HG03039 (cell line): ENCODE measurements at regions not wholly inside any gene's neighbourhood (a gene's known extent, or its start where the extent isn't known, plus 50 kb on each side); places are given as distances from the start of the nearest gene placed in this dataset.
"Not testable (repeated sequence)": the region's sequence is repeated elsewhere in the genome, so short reads cannot be mapped to it uniquely, and the experiment has no call there.

Experiments
- ATAC-seq: cut with Tn5 transposase; IDR thresholded peaks from one replicate; pipeline ENCODE4 v1.9.1; 2021; ENCODE audit warnings: mild to moderate bottlenecking, moderate library complexity; ENCODE audit not compliant: unreplicated experiment

- no peak for ATAC-seq
Observed at GRCh38 chr3:139095803-139096466, 51.2 kb upstream of the PRR23C start.

- no peak for ATAC-seq
Observed at GRCh38 chr3:139096670-139097069, 52.0 kb upstream of the PRR23C start.

GRCh38 chr3:139098391-139098790 lies 53.7 kb upstream of the PRR23C start:
- ATAC-seq, result no peak

- no peak for ATAC-seq
Observed at GRCh38 chr3:139099968-139100817, 55.5 kb upstream of the PRR23C start.

- no peak for ATAC-seq
Observed at GRCh38 chr3:139100821-139101220, 56.1 kb upstream of the PRR23C start.

GRCh38 chr3:139101396-139101795 lies 56.7 kb upstream of the PRR23C start:
- ATAC-seq, result no peak

- ATAC-seq, result no peak
Observed at GRCh38 chr3:139103484-139103883, 58.8 kb upstream of the PRR23C start.

- ATAC-seq, result no peak
Observed at GRCh38 chr3:139104062-139104461, 59.4 kb upstream of the PRR23C start.

GRCh38 chr3:139105154-139105702 lies 60.5 kb upstream of the PRR23C start:
- no peak for ATAC-seq

GRCh38 chr3:139106013-139106932 lies 61.6 kb upstream of the PRR23C start:
- ATAC-seq, result no peak

- no peak for ATAC-seq
Observed at GRCh38 chr3:139107424-139108252, 62.9 kb upstream of the PRR23C start.

GRCh38 chr3:139108253-139108969 lies 63.7 kb upstream of the PRR23C start:
- ATAC-seq, result no peak

- no peak for ATAC-seq
Observed at GRCh38 chr3:139109271-139109670, 64.6 kb upstream of the PRR23C start.

- ATAC-seq, result no peak
Observed at GRCh38 chr3:139110072-139110830, 65.6 kb upstream of the PRR23C start.

- not testable (repeated sequence) for ATAC-seq
Observed at GRCh38 chr3:139110929-139111328, 66.2 kb upstream of the PRR23C start.

GRCh38 chr3:139111392-139112229 lies 66.9 kb upstream of the PRR23C start:
- peak; percentile 52 for ATAC-seq

GRCh38 chr3:139112230-139112558 lies 67.5 kb upstream of the PRR23C start:
- ATAC-seq, result no peak
